SU-DHL-6 (cell line): ENCODE measurements at regions not wholly inside any gene's neighbourhood (a gene's known extent, or its start where the extent isn't known, plus 50 kb on each side); places are given as distances from the start of the nearest gene placed in this dataset.

ENCODE experiments used
- H2AFZ ChIP-seq: fragments of 200-600 bp; sonication (generic); 2 replicates; pipeline ENCODE4 v1.6.1; 2014; ENCODE audit warnings: low read depth, mild to moderate bottlenecking, moderate library complexity, mixed read lengths, antibody characterized with exemption, low read length; ENCODE audit not compliant: severe bottlenecking
- H3F3A ChIP-seq: fragments of 200-600 bp; shearing (Covaris generic); 2 replicates; pipeline ENCODE4 v1.6.0; 2016; ENCODE audit warnings: antibody characterized with exemption, mild to moderate bottlenecking; ENCODE audit not compliant: insufficient read depth
- H3K27ac ChIP-seq: fragments of 200-600 bp; sonication (generic); 2 replicates; pipeline ENCODE4 v1.5.1; 2016; ENCODE audit warnings: low read depth, mild to moderate bottlenecking, low read length, moderate library complexity, mixed read lengths
- H3K27me3 ChIP-seq: fragments of 200-600 bp; sonication (generic), shearing (Covaris generic); 2 replicates; pipeline ENCODE4 v1.6.0; 2014; ENCODE audit warnings: mild to moderate bottlenecking, low read length
- H3K36me3 ChIP-seq: fragments of 200-600 bp; sonication (generic); 2 replicates; pipeline ENCODE4 v1.6.1; 2014; ENCODE audit warnings: mild to moderate bottlenecking, low read length, mixed read lengths
- H3K4me2 ChIP-seq: fragments of 300-600, 200-600 bp; shearing (Covaris generic), sonication (generic); 2 replicates; pipeline ENCODE4 v1.6.0; 2014; ENCODE audit warnings: low read length, low read depth, mild to moderate bottlenecking; ENCODE audit not compliant: poor library complexity, severe bottlenecking
- H3K4me3 ChIP-seq: fragments of 200-600 bp; sonication (generic); 2 replicates; pipeline ENCODE4 v1.5.1; 2014; ENCODE audit warnings: antibody characterized with exemption, low read length, mild to moderate bottlenecking, mixed read lengths; ENCODE audit not compliant: insufficient read depth, poor library complexity, severe bottlenecking
- H3K79me2 ChIP-seq: fragments of 200-600 bp; sonication (generic); 2 replicates; pipeline ENCODE4 v1.6.1; 2014; ENCODE audit warnings: mild to moderate bottlenecking, low read length, moderate library complexity; ENCODE audit not compliant: insufficient read depth
- H3K9ac ChIP-seq: fragments of 200-600 bp; sonication (generic); 2 replicates; pipeline ENCODE4 v1.7.0; 2014; ENCODE audit warnings: mild to moderate bottlenecking, low read length
- H3K9me2 ChIP-seq: fragments of 200-600 bp; sonication (generic); replicated peaks from 2 replicates; pipeline ENCODE4 v1.6.1; 2014; ENCODE audit warnings: low read length; ENCODE audit not compliant: insufficient read depth
- H3K9me3 ChIP-seq: fragments of 200-600 bp; sonication (generic); 2 replicates; pipeline ENCODE4 v1.6.1; 2014; ENCODE audit warnings: low read length, mixed read lengths; ENCODE audit not compliant: insufficient read depth
- H4K20me1 ChIP-seq: fragments of 200-600 bp; sonication (generic); 2 replicates; pipeline ENCODE4 v1.6.1; 2014; ENCODE audit warnings: low read depth, mild to moderate bottlenecking, antibody characterized with exemption, low read length, moderate library complexity, mixed read lengths
- CTCF ChIP-seq: fragments of 200-600 bp; sonication (generic); IDR thresholded peaks from one replicate; pipeline ENCODE4 v1.5.1; 2017; ENCODE audit warnings: antibody characterized with exemption, mild to moderate bottlenecking, low read length, moderate library complexity; ENCODE audit not compliant: insufficient read depth, poor library complexity, severe bottlenecking
- EZH2phosphoT487 ChIP-seq: fragments of 200-600 bp; sonication (generic), shearing (Covaris generic); conservative IDR thresholded peaks from 2 replicates; pipeline ENCODE4 v1.6.1; 2018; ENCODE audit warnings: mild to moderate bottlenecking, antibody characterized with exemption, low read length, moderate library complexity, mixed read lengths

- no peak overlapping the region for H3K4me3 ChIP-seq
- TF ChIP-seq CTCF (no peak), EZH2phosphoT487 (no peak)
- no peaks in the 10 kb centered on the region for H3K27me3 ChIP-seq
- no peak overlapping the region for H3K9ac ChIP-seq
- no peaks in the 10 kb centered on the region for H3K79me2 ChIP-seq
- 0 out of 2 replicates have a peak, but pooled peaks cover 3% of the 10 kb centered on the region for H3K9me3 ChIP-seq
- H3K4me2 ChIP-seq, result no peak overlapping the region
- no peaks in the 10 kb centered on the region for H3K9me2 ChIP-seq
- H3K36me3 ChIP-seq, result no peaks in the 10 kb centered on the region
- H3K27ac ChIP-seq, result no peak overlapping the region
- no peak overlapping the region for H2AFZ ChIP-seq
- H4K20me1 ChIP-seq, result no peaks in the 10 kb centered on the region
- H3F3A ChIP-seq, result no peaks in the 10 kb centered on the region
Observed at GRCh38 chr6:21996425-21997118, 300.3 kb downstream of the PRL start.

GRCh38 chr6:21997119-21998037 lies 299.5 kb downstream of the PRL start:
- Histone ChIP-seq H3K36me3 (no peaks in the 10 kb centered on the region), H3K79me2 (no peaks in the 10 kb centered on the region), H2AFZ (no peak overlapping the region), H3K9ac (no peak overlapping the region), H4K20me1 (no peaks in the 10 kb centered on the region), H3F3A (no peaks in the 10 kb centered on the region), H3K9me2 (no peaks in the 10 kb centered on the region), H3K27ac (no peak overlapping the region), H3K9me3 (0 out of 2 replicates have a peak, but pooled peaks cover 3% of the 10 kb centered on the region), H3K4me2 (no peak overlapping the region), H3K4me3 (no peak overlapping the region), H3K27me3 (no peaks in the 10 kb centered on the region)
- TF ChIP-seq EZH2phosphoT487, result no peak
- no peak for TF ChIP-seq CTCF

- no peaks in the 10 kb centered on the region for H3K36me3 ChIP-seq
- H3K27me3 ChIP-seq, result no peaks in the 10 kb centered on the region
- H3K4me2 ChIP-seq, result no peak overlapping the region
- H2AFZ ChIP-seq, result no peak overlapping the region
- H3K9me3 ChIP-seq, result 0 out of 2 replicates have a peak, but pooled peaks cover 3% of the 10 kb centered on the region
- no peak overlapping the region for H3K27ac ChIP-seq
- no peak for TF ChIP-seq EZH2phosphoT487
- TF ChIP-seq CTCF, result no peak
- no peaks in the 10 kb centered on the region for H3K79me2 ChIP-seq
- H3K9ac ChIP-seq, result no peak overlapping the region
- no peaks in the 10 kb centered on the region for H4K20me1 ChIP-seq
- no peaks in the 10 kb centered on the region for H3F3A ChIP-seq
- H3K4me3 ChIP-seq, result no peak overlapping the region
- no peaks in the 10 kb centered on the region for H3K9me2 ChIP-seq
Observed at GRCh38 chr6:21998582-21998981, 298.3 kb downstream of the PRL start.
